ENCODE measurements at regions not wholly inside any gene's neighbourhood (a gene's known extent, or its start where the extent isn't known, plus 50 kb on each side); places are given as distances from the start of the nearest gene placed in this dataset.
A peak's percentile ranks its signal among the peaks of the same experiment; 100 is the strongest.

DNA sequence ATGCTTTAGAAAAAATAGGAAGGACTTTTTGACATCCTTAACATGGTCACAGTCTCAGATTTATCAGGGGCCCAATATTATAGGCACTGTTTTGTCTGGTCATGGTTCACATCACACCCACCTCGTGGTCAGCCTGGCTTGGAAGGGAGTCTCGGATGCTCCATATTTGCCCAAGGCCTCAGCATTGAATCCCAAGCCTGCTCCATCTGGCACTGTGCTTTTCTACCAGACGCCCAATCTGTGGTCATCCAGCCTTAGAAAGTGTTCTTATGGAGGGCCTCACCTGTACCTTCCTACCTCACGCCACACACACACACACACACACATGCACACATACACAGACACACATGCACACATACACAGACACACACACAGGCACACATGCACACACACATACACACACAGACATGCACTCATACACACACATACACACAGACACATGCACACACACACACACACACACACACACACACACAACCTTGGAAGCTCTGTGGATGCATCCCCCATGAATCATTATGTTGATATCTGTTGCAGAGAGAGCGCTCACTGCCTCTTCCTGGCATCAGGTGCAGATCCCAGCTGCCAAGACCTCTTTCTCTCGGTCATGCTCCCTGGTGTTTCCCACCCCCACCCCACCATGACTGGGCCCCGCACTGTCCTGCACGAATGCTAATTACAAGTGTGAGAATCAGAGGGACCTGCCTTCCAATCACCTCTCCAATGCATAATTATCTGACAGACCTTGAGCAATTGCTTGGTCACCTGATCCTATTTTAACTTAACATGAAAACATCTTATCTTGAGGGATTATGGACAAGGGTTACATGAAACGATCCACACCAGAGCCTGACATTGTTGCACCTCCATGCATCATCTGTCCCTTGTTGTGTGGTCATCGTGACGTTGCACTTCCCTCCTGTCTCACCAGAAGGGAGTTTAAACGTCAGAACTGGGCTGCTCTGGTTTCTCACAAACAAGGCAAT is 122.7 kb upstream of the TMEM72 start:
- DNase-seq (ENCODE audit: extremely low read depth in 1 of 11, low read depth in 9 of 11, low spot score in 4 of 11), result no peak

GRCh38 chr10:44792119-44792775 is 118.9 kb upstream of the TMEM72 start:
- DNase-seq (ENCODE audit: extremely low read depth in 1 of 11, low read depth in 9 of 11, low spot score in 4 of 11), result no peak

GRCh38 chr10:44799966-44800365 is 111.2 kb upstream of the TMEM72 start:
- DNase-seq (ENCODE audit: extremely low read depth in 1 of 11, low read depth in 9 of 11, low spot score in 4 of 11), result no peak

GRCh38 chr10:44801383-44802327 is 109.5 kb upstream of the TMEM72 start:
- peak in 9 of 11 donors; percentile 32 to 70 (median 50) for DNase-seq (ENCODE audit: extremely low read depth in 1 of 11, low read depth in 9 of 11, low spot score in 4 of 11)

DNA sequence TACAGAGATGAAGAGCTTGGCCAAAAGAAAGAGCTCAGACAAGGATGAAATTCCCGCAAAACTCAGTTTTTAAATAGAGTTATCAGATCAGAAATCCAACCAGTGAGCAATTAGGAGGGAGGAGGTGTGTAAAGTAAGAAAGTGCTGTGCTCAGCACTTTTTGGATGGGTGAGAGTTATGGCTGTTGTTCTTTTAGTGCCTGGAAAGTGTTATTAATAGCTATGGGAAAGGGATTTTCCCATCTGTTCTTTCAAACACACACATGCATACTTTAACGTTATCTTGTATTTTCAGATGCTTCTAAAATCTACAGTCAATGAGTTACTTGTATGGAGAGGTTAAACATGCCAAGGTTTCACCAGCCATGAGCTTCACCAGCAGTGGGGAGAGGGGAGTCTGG is 107.3 kb upstream of the TMEM72 start:
- no peak for DNase-seq (ENCODE audit: extremely low read depth in 1 of 11, low read depth in 9 of 11, low spot score in 4 of 11)

DNA sequence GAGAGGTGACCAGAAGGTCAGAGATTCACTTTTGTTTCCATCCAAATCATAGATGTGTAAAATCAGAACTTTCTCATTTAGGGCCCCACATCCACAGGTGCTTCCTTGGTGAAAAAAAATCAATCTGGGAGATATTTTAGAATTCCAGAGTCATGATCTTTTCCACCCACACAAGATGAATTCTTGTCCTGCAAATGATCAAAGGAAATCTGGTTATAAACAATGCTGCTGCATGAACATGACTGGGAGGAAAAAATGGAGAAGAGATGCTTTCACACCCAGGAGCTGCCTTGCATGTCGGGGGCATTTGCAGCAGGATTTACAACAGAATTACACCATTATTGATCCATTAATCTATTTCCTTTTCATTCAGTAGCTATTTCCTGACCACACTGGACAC is 106.5 kb upstream of the TMEM72 start:
- no peak for DNase-seq (ENCODE audit: extremely low read depth in 1 of 11, low read depth in 9 of 11, low spot score in 4 of 11)

- DNase-seq (ENCODE audit: extremely low read depth in 1 of 11, low read depth in 9 of 11, low spot score in 4 of 11), result no peak
Observed at GRCh38 chr10:44805466-44806210, 105.5 kb upstream of the TMEM72 start.

GRCh38 chr10:44806950-44807349 is 104.2 kb upstream of the TMEM72 start:
- DNase-seq (ENCODE audit: extremely low read depth in 1 of 11, low read depth in 9 of 11, low spot score in 4 of 11), result no peak

GRCh38 chr10:44807451-44807850 is 103.7 kb upstream of the TMEM72 start:
- no peak for DNase-seq (ENCODE audit: extremely low read depth in 1 of 11, low read depth in 9 of 11, low spot score in 4 of 11)

DNA sequence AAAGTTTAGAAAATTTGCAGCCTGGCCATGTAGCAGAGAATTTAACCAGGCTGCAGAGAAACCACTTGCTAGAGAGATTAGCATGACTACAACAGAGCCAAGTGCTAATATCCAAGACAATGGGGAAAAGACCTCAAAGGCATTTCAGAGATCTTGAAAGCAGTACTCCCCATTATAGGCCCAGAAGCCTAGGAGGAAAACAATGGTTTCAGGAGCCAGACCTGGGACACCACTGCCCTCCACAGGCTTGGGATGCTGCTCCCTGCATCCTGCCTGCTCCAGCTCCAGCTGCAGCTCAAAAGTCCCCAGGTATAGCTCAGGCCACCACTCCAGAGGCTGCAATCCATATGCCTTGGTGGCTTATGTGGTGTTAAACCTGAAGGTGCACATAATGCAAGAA is 101.5 kb upstream of the TMEM72 start:
- no peak for DNase-seq (ENCODE audit: extremely low read depth in 1 of 11, low read depth in 9 of 11, low spot score in 4 of 11)

DNA sequence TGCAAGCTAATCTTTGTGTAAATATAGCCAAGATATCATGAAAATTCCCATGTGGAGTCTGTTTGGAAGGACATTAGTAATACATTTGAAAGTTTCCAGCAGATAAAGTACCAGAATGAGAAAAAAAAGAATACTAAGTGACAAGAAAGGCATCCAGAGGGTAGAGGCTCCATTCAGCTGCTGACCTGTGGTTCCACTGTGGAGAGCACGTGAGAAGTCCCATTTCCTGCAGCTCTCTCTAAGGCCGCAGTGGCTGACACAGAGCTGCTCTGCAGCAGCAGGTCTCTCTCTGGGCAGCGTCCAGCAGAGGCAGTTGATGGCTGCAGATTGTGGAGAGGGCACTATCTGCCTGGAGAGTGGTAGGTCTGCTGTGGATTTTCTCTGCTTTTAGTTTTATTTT is 100.1 kb upstream of the TMEM72 start:
- DNase-seq (ENCODE audit: extremely low read depth in 1 of 11, low read depth in 9 of 11, low spot score in 4 of 11), result no peak

GRCh38 chr10:44813201-44813600 is 97.9 kb upstream of the TMEM72 start:
- no peak for DNase-seq (ENCODE audit: extremely low read depth in 1 of 11, low read depth in 9 of 11, low spot score in 4 of 11)

DNA sequence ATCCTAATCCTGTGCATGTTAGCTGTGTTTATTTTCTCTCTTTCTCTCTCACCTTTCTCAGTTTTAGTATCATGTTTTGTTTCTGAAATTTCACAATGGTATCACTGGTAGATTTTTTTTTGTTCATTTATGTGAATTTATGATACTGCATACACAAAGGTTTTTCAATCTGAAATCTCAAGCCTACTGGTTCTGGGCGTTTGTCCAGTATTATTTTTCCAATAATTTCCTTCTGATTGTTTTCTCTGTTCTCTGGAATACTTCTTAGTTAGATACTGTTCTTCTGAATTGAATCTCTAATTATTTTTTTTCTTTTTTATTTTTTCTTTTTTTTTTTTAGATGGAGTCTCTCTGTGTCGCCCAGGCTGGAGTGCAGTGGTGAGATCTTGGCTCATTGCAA is 96.2 kb upstream of the TMEM72 start:
- DNase-seq (ENCODE audit: extremely low read depth in 1 of 11, low read depth in 9 of 11, low spot score in 4 of 11), result no peak

DNA sequence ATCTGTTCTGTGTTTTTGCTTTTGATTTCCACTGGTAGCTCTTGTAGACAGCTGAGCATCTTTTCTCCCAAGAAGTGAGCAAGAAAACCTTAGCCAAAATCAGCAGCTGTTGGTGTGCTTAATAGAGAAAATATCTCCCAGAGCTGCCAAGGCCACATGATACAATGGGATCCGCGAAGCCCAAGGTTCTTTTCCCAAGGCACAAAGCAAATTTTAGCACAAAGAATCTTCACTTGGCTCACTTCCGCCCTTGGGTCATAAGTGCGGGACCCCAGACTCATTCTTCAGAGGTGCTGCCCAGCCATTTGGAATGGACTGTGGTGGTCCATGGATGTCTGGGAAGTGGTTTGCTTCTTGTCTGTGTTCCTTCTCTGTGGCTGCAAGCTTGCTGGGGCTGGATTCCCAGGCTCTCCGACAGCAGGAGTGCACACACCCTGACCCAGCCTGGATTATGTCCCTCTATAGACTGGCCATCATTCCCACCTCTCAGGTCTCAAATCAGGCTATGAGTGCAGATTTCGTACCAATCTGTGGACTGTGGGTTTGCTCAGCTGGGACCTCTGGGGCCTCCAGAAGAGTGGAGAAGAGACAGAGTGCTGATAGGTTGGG is 93.0 kb upstream of the TMEM72 start:
- no peak for DNase-seq (ENCODE audit: extremely low read depth in 1 of 11, low read depth in 9 of 11, low spot score in 4 of 11)

GRCh38 chr10:44818701-44819127 is 92.4 kb upstream of the TMEM72 start:
- DNase-seq (ENCODE audit: extremely low read depth in 1 of 11, low read depth in 9 of 11, low spot score in 4 of 11), result no peak

GRCh38 chr10:44820094-44820493 is 91.0 kb upstream of the TMEM72 start:
- no peak for DNase-seq (ENCODE audit: extremely low read depth in 1 of 11, low read depth in 9 of 11, low spot score in 4 of 11)

GRCh38 chr10:44821290-44821689 is 89.8 kb upstream of the TMEM72 start:
- DNase-seq (ENCODE audit: extremely low read depth in 1 of 11, low read depth in 9 of 11, low spot score in 4 of 11), result no peak

DNA sequence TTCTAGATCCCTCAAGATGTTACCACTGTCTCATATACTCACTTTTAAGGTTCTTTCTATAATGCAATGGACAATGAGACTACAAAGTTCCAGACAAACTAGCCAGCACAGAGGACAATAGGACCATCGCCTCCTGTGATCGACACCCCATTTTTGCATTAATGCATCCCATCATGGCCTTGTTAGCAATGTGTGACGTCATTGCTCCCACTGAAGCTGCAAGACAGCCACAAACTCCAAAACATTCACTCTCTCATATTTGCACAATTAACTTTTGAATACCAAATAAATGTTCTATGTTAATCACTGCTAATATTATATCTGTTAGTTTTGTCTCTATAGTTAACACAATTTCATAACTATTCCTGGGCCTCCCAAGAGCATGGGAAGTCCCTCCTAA is 88.8 kb upstream of the TMEM72 start:
- DNase-seq (ENCODE audit: extremely low read depth in 1 of 11, low read depth in 9 of 11, low spot score in 4 of 11), result no peak

Measured in renal cortex interstitium (tissue), 11 donors.